IPS DF 19.7 (cell line): ENCODE measurements at regions not wholly inside any gene's neighbourhood (a gene's known extent, or its start where the extent isn't known, plus 50 kb on each side); places are given as distances from the start of the nearest gene placed in this dataset.
"Not testable (repeated sequence)": the region's sequence is repeated elsewhere in the genome, so short reads cannot be mapped to it uniquely, and the experiment has no call there.

ENCODE experiments used
- DNase-seq: peaks from one replicate; pipeline ENCODE4 v3.0.0-alpha.2; 2013; ENCODE audit warnings: low read depth, low spot score

DNA sequence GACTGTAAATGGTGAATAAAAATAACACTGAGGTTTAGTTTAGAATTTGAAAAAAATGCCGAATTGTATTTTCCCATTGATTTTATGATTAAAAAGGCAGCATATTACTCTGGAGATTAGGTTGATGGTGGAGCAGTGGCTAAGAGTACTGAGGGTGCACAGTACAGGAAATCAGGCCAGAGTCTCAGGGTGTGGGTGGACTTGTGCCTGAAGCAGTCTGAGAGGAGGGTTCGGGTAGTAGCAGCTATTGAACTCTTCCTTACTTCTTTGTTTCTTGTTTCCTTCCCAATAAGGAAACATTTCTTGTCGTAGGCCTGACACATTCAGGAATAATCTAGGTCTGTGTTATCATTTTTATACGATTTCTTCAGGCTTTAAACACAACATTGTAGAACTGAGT, 319.0 kb upstream of the MBL2 start:
- no peak for DNase-seq

DNA sequence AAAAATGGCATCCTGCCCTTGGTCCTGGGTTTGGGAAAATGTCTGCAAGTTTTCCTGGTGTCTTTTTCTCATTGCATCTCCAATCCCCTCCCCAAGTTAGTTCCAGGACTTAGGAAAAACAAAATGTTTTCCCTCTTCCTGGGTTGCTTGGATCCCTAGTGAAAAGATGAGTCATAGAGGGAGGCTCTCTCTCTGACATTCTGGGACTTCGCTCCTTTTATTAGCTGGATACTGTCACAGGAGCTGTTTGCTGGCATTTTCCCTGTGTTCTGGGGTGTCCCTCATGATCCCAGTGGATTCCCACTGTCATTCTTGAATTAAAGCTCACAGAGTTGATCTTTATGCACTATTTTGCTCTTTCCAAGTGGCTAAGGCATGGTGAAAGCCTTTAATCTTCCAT, 316.4 kb upstream of the MBL2 start:
- DNase-seq: no peak

DNA sequence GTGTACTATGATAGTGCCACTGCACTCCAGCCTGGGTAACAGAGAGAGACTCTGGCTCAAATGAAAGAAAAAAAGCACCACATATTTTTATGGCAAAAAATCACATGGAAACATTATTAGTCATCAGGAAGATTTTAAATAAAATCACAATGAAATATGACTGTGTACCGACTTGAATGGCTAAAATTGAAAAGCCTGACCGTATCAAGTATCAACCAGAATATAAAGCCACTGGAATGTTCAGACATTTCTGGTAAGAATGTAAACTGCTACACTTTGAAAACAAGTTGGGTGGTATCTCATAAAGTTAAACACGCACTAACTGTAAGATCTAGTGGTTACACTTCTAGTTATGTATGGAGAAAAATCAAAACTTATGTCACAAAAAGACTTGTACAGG, 306.7 kb upstream of the MBL2 start:
- no peak for DNase-seq

DNA sequence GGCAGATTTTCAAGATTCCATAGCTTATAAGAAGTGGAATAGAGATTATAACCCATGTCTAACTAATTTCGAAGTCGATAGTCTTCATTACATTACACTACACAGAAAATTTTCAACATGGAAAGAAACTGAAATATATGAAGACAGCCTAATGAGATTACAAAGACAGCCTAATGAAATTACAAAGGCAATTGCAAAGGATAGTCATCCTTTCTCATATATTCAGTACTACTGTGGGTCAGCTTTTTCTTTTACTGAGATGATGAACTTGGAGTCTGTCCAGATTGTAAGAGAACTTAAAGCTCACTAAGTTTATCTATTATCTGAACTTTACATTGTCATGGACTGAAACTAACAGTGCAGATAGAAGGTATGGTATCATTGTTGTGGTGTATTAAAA, 304.4 kb upstream of the MBL2 start:
- DNase-seq: no peak

DNA sequence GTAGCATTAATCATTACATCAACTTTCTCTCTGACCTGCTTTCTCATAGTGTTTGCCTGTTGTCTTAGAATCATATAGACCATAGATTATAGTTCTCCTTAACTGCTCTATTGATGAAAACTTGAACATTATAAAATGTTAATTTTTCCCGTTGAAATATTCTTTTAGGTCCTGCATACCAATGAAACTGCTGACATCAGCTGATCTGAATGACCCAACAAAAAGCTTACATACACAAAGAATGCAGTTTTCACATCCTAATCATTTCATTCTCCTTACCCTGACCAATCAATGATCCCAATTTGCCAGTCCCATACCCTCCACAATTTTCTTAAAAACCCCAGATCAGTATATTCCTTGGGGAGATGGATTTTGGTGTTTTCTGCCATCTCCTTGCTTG, 302.9 kb upstream of the MBL2 start:
- DNase-seq: no peak

DNA sequence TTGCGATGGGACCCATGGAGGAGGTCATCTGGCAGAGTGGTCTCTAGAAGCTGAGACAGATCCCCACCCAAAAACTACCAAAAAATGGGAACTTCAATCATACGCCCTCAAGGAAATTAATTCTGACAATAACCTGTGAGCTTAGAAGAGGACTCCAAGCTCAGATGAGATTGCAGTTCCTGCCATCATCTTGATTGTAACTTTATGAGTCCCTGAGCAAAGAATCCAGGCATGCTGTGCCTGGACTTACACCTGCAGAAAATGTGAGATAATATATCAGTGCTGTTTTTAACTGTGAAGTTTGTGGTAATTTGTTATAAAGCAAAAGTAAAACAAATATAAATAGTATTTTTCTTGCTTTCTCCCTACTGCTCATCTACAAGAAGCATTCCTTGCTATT, 299.6 kb upstream of the MBL2 start:
- DNase-seq: no peak

DNA sequence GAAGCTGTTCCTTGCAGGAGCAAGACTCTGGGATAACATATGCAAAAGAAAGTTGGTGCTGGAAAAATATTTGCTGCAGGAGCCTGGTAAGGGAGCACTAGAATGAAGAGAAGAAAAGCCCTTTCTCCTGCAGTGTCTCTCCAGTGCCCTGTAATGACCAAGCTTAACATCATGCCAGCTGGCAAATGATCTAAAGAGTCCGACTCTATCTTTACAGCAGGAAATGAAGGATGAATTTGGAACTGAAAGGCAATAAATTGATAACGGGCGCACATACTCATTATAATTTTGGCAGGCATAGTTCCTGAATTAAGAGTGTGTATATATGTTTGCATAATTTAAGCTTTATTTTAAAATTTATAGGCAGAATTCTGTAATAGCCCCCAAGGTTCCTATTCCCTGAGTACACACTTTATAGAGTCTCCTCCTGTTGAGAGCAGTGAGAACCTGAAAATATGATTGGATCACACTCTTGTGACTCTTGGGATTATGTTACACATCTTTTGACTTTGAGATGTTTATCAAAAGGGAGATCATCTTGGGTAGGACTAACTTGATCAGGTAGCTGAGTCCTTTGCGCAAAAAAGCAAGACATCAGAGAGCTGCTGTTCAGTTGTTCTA, 299.0 kb upstream of the MBL2 start:
- no peak for DNase-seq

DNA sequence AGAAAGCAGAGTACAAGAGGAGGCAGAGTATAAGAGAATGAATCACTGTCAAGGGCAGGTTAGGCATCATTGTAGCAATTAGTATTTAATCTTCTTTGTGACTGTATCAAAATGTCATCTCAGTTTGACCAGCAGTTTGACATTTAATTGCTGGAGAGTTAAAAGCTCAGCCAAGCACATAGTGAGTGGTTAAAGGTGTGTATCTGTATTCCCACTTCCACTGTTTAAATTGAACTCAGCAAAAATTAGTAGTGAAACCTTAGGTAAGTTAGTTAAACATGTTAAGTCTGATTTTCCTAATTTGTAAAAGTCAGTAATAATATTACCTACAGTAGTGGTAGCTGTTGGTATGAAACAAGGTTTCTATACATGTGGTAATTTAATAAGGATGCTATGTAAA, 296.4 kb upstream of the MBL2 start:
- no peak for DNase-seq

DNA sequence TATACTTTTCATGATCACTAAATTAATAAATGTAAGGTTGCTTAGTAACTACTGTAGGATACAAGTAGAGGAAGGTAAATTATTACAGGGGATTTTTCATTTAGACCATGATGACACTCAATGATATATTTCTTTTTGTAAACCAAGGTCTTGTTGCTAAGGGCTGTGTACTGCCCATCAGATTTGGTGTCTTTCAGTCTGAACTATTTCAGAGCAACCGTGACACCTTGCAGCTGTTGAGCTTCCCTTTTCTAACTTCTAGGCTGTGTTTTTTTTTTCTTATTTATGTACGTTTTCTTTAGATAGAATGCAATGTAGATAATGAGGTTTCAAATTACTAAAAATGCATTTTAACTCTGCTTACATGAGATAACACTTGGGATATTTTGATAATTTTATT, 292.0 kb upstream of the MBL2 start:
- DNase-seq: no peak

DNA sequence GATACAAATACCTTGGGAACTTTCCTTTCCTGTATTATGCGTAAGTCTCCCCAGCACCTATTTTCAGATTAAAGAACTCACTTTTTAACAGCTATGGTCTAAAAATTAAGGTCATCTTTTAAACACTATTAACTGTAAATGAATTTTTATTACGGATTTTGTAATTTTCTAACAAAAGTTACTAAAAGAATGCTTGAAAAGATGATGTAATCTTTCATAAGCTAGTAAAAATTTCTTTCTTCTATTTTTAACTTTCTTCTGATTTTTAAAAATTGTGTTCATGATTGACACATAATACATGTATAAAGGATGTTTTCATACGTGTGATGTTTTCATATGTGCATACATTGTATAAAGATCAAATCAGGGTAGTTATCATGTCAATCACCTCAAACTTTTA, 291.2 kb upstream of the MBL2 start:
- no peak for DNase-seq

DNA sequence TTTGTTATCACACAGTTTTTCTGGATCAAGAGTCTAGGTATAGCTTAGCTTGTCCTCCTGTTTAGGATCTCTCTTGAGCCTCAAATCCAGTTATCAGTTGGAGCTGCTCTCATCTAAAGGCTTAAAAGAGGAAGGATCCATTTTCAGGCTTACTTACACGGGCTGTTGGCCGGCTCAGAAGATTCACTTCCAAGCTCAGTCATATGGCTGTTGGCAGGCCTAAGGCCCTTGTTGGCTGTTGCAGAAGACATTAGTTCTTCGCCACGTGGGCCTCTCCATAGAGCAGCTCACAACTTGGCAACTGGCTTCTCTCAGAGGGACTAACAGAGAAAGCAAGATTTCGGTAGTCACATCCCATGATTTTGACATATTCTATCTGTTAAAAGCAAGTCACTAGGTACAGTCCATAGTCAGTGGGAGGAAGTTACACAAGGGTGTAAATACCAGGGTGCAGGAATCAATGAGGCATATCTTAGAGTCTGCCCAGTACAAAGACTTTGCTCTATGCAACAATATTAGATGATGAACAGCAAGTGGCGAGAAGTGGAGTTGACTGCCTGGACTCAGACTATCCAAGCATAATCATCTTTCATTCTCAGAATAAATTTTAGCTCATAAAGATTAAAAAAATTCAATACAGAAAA, 280.1 kb upstream of the MBL2 start:
- no peak for DNase-seq

DNA sequence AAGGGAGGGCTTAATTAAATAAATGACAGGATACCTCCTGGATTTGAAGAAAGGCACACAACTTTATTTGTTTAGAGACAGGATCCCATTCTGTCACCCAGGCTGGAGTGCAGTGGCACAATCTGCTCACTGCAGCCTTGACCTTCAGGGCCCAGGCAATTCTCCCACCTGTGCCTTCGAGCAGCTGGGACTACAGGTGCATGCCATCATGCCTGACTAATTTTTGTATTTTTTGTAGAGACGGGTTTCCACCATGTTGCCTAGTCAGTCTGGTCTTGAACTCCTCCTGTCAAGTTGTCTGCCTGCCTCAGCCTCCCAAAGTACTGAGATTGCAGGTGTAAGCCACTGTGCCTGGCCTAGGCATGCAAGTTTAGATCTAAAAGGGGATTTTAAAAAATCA, 272.7 kb upstream of the MBL2 start:
- DNase-seq: no peak

DNA sequence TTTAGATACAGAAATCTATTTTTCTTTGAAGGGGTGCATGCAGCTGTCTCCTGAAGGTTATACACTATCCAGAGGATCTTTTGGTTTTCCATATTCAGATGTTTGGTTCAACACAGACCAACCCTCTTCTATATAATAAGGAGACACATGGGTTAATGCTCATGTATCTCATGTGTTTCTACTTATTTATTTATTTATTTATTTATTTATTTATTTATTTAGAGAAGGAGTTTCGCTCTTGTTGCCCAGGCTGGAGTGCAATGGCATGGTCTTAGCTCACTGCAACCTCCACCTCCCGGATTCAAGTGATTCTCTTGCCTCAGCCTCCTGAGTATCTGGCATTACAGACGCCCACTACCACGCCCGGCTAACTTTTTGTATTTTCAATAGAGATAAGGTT, 263.2 kb upstream of the MBL2 start:
- not testable (repeated sequence) for DNase-seq

DNA sequence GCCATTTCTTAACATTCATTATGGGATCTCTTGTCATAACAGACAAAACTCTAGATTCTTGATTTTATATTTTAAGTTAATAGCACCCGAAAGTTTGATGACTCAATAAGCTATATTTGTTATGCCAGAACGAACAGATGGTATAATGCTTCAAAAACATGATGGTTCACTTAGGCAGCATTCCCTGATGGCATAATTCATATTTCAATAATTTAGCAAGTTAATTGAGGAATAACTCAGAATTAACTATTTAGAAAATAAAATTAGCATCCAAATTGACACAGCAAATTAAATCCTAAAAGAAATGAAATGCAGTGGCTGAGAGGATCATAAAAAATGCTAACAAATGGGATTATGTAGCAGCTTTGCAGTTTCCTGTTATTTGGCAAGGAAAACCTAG, 260.8 kb upstream of the MBL2 start:
- no peak for DNase-seq

DNA sequence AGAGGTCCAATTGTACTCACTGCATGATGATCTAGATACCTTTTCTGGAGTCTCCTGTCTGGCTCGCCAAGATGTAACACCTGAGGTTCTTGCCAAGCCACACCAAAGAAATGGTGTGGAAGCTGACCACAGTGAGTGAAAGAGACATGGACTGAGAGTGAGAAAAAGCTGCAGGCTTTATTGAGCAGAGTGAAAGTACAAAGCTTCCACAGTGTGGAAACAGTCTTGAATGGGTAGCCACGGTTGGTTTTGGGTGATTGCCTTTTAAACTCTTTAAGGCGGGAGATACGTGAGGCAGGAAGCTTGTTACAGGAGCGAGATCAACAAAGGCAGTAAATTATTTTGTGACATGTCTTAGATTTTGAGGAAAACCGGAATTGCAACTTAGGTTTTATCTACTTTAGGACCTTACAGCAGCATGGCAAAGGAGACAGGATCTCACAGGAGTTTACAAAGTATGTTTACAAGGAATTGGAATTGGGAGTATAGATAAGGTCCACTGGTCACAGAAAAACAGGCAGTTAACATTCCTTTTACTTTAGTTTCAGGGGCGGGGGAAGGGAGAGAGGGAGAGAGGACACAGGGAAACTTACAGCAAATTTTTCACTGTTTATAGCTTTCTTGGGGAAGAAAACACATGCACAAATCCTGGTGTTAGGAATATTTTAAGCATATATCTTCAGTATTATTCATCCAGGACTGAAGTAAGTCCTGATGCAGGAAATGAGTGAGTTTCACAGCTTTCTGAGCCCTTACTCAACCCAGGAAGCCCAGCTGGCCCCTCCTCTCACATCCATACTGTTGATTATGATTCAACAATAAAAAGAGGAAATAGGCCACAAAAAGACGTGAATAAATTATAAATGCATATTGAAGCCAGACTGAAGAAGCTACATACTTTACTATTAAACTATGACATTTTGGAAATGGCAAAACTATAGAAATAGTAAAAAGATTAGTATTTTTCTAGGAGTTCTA, 257.6 kb upstream of the MBL2 start:
- not testable (repeated sequence) for DNase-seq

DNA sequence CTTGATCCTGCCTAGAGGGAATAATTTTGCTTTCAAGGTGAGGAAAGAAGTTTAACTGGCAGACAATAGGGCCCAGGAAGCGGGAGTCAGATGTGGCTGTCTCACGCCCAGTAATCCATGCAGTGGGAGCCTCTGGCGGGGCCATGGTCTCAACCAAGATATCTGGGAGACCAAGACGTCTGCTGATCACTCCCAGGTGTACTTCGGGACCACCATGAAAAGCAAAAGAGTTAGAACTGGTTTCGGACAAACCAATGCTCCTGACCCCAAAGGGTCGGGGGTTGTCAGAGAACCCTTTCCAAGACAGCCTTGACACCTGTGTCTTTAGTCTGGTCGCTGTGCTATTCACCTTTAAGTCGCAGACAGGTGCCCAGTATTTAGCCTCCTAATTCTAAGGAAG, 256.9 kb upstream of the MBL2 start:
- DNase-seq: no peak

DNA sequence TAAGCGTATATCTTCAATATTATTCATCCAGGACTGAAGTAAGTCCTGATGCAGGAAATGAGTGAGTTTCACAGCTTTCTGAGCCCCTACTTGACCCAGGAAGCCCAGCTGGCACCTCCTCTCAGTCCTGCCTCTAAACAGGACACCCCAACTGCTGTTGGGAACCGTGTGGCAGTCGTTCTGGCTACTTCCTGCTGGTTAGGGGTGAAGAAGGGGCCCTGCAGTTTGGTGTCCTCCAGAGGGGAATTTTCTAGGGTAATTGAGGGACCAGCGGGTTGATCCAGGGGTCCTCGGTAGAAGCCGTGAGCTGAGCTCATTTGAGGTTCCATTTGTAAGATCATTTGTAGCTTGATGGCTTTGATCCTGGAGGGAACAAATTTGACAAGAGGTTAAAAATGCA, 253.2 kb upstream of the MBL2 start:
- DNase-seq: not testable (repeated sequence)

DNA sequence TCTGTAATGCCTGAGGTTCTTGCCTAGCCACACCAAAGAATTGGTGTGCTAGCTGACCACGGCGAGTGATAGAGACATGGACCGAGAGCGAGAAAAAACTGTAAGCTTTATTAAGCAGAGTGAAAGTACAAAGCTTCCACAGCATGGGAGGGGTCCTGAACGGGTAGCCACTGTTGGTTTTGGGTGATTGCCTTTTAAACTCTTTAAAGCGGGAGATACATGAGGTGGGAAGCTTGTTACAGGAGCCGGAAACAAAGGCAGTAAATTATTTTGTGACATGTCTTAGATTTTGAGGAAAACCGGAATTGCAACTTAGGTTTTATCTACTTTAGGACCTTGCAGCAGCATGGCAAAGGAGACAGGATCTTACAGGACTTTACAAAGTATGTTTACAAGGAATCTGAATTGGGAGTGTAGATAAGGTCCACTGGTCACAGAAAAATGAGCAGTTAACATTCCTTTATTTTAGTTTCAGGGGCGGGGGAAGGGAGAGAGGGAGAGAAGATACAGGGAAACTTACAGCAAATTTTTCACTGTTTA, 252.7 kb upstream of the MBL2 start:
- no peak for DNase-seq

DNA sequence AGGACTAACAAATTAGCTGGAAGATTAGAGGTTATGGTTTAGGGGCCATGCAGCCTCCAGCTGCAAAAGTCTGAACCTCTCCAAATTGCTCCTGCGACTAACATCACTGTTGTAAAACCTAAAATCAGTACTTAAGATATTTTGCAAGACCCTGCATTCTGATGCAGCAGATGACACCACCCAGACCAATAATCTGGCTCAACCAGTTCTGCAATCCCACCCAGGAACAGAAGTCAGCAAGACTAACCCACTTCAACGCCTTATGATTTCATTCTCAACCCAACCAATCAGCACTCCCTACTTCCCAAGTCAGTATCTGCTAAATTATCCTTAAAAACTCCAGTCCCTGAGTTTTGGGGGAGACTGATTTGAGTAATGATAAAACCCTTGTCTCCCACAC, 250.8 kb upstream of the MBL2 start:
- DNase-seq: no peak

DNA sequence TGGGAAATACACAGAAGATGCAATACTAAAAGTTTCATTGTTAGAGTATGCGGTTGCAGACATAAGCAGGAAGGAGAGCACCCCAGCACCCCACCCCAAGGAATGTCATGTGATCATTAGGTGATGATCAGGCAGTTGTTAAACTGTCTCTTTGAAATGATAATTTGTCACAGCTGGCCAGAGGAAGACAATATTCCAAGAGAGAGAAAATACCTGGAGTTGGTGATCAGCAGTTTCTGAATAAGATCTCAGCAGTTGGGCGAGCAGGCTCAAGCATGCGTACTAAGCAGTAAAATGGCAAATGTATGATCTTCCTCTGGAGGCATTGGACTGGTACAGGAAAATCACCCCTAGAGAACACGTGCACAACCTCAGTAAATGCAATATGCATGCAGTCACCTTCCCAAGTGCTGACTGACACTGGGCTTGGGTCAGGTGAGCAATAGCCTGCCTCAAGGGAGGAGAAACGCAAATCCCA, 250.1 kb upstream of the MBL2 start:
- peak; percentile 80 for DNase-seq

DNA sequence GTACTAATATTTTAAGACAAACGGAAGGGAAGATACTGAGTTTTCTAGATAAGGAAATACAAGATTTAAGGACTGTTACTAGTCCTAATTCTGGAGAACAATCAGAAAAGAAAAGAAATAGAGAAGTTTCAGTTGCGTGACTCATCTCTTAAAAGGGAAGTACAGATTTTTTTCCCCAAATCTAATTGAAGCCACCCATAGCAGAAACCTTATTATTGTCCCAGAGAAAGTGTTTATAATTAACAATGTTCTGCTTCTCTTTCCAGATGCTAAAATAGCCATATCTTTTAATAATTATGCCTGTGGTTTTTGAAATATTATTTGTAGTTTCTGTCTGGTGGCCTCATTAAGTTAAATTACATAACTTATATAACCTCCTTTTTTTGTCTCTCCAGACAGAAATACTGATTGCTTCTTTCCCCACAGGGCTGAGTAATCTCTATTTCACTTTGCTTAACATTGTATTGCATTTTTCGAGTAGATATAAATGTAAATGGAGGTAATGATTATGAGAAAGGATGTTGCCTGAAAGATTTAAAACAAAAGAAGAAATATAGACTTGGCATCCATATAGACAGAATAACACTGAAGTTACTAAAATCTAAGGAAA, 240.7 kb upstream of the MBL2 start:
- DNase-seq: no peak
